IgD-negative memory B cell (primary cell): ENCODE measurements at regions not wholly inside any gene's neighbourhood (a gene's known extent, or its start where the extent isn't known, plus 50 kb on each side); places are given as distances from the start of the nearest gene placed in this dataset.

Experiments used
- H3K27ac Mint-ChIP-seq, 3 donors: one replicate each; pipeline ENCODE4 v1.8.0; 2020 to 2022; ENCODE audit warnings: mild to moderate bottlenecking in 3 of 3, mixed read lengths in 3 of 3, moderate library complexity in 1 of 3
- H3K27me3 Mint-ChIP-seq: one replicate; pipeline ENCODE4 v1.8.0; 2021; ENCODE audit warnings: mixed read lengths
- H3K36me3 Mint-ChIP-seq: one replicate; pipeline ENCODE4 v1.8.0; 2020; ENCODE audit warnings: mild to moderate bottlenecking, mixed read lengths
- H3K4me1 Mint-ChIP-seq, 3 donors: one replicate each; pipeline ENCODE4 v1.8.0; 2020 to 2022; ENCODE audit warnings: mixed read lengths in 3 of 3, mild to moderate bottlenecking in 1 of 3
- H3K4me3 Mint-ChIP-seq, 4 donors: one replicate each; pipeline ENCODE4 v1.8.0; 2020 to 2022; ENCODE audit warnings: mild to moderate bottlenecking in 4 of 4, mixed read lengths in 4 of 4, moderate library complexity in 3 of 4
- H3K9me3 Mint-ChIP-seq, 3 donors: one replicate each; pipeline ENCODE4 v1.8.0; 2020 to 2021; ENCODE audit warnings: mixed read lengths in 3 of 3, mild to moderate bottlenecking in 1 of 3

DNA sequence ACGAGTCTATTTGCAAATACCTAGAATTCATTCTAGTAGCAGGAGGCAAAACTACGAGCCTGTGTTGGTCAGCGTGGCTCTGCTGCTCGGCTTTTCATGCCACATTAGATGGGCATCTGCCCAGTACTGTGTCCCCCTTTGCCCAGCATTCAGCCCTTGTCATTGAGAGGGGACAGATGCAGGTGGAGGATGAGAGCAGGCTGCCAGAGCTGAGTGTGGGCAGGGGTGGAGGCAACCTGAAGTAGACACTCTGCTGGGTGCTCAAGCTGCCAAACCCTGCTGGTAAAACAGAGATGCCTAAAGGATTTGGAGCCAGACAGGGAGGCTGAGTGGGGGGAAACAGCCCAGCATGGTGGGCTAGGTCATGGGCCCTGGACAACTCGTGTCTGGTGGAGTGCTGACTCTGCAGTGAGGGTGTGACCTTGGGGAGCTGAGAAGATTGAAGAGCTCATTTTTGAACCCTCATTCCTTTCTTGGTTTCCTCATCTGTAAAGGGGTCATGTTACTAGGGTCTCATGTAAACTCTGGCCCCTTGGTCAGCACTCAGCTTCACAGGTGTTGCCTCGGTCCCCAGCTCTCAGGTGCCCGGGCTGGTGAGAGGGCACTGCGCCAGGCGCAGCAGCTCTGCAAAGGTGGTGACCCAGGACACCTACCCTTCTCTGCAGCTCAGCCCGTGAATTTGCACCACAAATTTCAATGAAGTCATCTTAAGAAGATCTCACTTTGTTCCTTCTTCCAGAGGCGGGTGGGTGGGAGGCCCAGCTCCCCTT lies 64.2 kb upstream of the BHLHE23 start:
- Mint-ChIP-seq H3K27ac (no peak overlapping the region), H3K4me3 (no peak overlapping the region), H3K27me3 (peaks cover 45% of the 10 kb centered on the region), H3K36me3 (no peaks in the 10 kb centered on the region), H3K4me1 (peaks cover 0 to 2% (median 0%) of the 10 kb centered on the region in 3 donors), H3K9me3 (peaks cover 0 to 2% (median 1%) of the 10 kb centered on the region in 3 donors)

DNA sequence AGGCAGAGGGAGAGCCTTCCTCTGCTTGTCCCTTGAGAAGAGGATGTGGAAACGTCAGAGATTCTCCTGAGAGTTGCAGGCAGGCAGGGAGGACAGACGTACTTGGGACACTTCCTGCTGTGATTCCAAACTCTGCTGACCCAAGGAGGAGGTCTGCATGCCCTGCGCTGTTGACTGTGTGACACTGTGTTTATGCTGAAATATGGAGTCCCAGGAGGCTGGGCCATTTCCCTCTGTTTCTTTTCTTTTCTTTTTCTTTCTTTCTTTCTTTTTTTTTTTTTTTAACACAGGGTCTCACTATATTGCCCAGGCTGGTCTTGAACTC lies 63.5 kb upstream of the BHLHE23 start:
- Mint-ChIP-seq H3K4me1 (peaks cover 0 to 2% (median 0%) of the 10 kb centered on the region in 3 donors), H3K36me3 (no peaks in the 10 kb centered on the region), H3K27me3 (peaks cover 45% of the 10 kb centered on the region), H3K9me3 (peaks cover 0 to 1% (median 0%) of the 10 kb centered on the region in 3 donors), H3K4me3 (no peak overlapping the region), H3K27ac (no peak overlapping the region)

DNA sequence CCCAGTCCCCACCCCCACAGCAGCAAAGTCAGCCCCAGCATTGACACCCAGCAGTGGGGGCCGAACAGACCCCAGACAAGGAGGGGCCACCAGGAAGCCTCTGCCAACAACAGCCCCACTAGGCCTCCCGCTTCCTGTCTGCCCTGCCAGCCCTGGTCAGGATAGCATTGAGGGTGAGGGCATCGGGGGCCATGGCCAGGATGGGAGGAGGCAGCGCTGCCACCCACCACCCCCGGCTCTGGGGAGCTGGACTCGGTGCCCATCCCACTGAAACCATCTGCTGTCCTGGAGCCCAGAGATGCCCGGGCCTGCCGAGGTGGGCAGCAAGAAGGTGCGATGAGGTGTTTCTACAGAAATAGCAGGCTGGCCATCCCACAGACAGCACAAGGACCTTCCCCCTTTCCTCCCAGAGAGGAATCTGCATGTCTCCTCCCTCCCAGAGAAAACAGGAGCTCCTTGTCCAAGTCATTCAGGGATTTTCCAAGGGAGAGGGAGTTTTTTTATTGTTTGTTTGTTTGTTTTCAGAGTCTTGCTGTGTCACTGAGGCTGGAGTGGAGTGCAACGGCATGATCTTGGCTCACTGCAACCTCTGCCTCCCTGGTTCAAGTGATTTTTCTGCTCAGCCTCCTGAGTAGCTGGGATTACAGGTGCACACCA lies 62.1 kb upstream of the BHLHE23 start:
- H3K4me3 Mint-ChIP-seq, result no peak overlapping the region
- H3K9me3 Mint-ChIP-seq, result no peaks in the 10 kb centered on the region
- H3K36me3 Mint-ChIP-seq, result no peaks in the 10 kb centered on the region
- peaks cover 0 to 2% (median 0%) of the 10 kb centered on the region in 3 donors for H3K4me1 Mint-ChIP-seq
- H3K27ac Mint-ChIP-seq, result no peak overlapping the region
- H3K27me3 Mint-ChIP-seq, result peaks cover 39% of the 10 kb centered on the region

DNA sequence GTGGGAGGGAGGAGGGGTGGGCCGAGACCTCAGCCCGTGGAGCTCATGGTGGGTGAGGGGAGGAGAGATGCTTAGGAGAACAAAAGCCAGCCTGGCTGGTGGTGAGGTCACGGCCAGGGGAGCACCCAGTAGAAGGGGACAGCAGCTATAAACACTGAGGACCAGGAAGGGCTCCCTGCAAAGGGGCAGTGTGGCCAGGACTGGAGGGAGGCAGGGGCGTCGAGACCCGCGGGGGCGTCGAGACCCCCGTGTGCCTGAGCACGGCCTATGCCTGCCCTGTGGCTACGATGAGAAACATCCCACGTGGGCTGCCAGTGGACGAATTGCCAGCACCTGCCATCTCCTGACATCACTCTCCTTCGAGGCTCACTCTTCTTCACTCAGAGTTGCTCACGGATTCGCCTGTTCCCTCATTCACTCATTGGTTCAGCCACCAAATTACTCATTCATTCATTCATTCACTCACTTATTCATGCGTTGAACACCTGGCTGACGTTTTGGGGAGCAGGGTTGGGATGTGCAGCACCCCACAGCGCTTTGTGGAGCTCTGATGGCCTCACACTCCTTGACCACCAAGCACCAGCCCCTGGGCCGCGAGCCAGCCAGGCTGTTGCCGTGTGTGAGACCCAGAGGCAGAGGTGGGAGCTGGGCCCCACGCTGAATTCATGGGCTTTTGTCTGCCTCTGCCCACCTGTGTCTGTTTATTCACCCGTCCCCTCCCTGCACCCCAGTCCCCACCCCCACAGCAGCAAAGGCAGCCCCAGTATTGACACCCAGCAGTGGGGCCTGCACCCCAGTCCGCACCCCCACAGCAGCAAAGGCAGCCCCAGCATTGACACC lies 61.2 kb upstream of the BHLHE23 start:
- Mint-ChIP-seq H3K27ac (no peak overlapping the region), H3K4me3 (no peak overlapping the region), H3K36me3 (no peaks in the 10 kb centered on the region), H3K4me1 (peaks cover 0 to 2% (median 0%) of the 10 kb centered on the region in 3 donors), H3K27me3 (peaks cover 33% of the 10 kb centered on the region), H3K9me3 (no peaks in the 10 kb centered on the region)

DNA sequence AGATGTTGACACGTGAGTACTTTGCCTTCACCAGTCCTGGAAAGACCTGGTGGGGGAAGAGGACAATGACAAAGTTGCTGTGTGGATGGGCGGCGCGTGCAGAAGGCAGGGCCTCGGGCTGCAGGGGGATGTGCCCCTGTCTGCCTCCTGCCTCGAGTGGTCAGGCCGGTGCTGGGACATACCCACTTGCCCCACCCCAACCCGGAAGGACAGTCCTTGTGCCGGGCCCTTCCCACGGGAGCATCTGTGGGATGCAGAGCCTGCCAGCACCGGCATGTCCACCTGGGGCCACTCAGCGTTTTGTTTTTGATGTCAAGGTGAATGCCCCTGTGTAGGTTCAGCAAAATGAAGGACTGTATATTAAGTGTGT lies 60.5 kb upstream of the BHLHE23 start:
- Mint-ChIP-seq H3K4me1 (no peaks in the 10 kb centered on the region), H3K9me3 (no peaks in the 10 kb centered on the region), H3K27me3 (peaks cover 32% of the 10 kb centered on the region), H3K27ac (no peak overlapping the region), H3K36me3 (no peaks in the 10 kb centered on the region), H3K4me3 (no peak overlapping the region)

DNA sequence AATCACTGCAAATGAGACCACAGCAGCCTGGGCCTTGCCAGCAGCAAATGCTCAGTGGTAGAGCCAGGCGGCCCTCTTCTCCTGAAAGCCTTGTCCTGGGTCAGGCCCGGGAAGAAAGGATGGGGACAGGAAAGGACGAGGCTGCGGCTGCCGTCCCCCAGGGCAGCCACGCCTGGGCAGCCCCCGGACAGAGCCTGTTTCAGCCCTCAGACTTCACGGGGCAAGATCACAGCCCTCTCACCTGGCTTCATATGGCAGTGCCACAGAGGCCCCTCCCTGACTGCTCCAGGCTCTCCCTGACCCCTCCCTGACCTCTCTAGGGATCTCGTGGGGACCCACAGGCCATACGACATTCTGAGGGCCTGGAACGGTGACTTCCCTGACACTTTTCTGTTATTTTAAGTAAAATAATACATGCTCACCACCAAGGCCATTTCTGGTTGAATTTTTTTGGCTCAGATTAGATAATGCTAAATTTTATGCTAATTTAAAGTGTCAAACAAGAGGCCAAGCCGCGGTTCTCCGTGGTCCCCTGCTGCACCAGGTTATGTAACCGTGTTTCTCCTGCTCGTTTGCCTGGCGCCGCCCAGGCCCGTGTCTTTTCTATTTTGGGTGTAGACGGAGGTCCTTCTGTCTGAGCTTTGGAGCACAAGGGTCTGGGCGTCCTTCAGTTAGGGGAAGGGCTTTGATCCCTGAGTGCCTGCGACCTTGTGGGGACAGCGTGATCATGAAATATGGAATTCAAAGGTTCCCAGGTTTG lies 59.9 kb upstream of the BHLHE23 start:
- Mint-ChIP-seq H3K9me3 (no peaks in the 10 kb centered on the region), H3K4me1 (no peaks in the 10 kb centered on the region), H3K4me3 (no peak overlapping the region), H3K27me3 (peaks cover 32% of the 10 kb centered on the region), H3K36me3 (no peaks in the 10 kb centered on the region), H3K27ac (no peak overlapping the region)

DNA sequence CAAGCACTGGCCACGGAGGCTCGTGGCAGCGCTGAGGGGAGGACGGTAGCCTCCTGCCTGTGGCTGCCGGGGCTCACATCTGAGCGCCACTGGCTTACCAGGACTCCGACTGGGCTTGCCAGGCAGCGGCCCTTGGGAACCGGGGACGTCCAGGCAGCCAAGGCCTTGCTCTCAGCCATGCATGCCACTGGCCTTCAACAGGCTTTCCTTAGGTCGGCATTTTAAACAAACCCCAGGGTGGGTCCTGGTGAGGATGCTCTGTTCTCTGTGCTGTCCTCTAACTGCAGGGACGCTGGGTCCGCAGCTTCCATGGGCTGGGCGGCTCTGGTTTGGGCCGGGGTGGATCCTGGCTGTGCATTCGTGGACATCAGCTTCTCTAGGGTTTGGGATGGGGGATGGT lies 59.1 kb upstream of the BHLHE23 start:
- no peaks in the 10 kb centered on the region for H3K36me3 Mint-ChIP-seq
- no peaks in the 10 kb centered on the region for H3K9me3 Mint-ChIP-seq
- H3K4me3 Mint-ChIP-seq, result no peak overlapping the region
- H3K4me1 Mint-ChIP-seq, result no peaks in the 10 kb centered on the region
- no peak overlapping the region for H3K27ac Mint-ChIP-seq
- H3K27me3 Mint-ChIP-seq, result peaks cover 26% of the 10 kb centered on the region

DNA sequence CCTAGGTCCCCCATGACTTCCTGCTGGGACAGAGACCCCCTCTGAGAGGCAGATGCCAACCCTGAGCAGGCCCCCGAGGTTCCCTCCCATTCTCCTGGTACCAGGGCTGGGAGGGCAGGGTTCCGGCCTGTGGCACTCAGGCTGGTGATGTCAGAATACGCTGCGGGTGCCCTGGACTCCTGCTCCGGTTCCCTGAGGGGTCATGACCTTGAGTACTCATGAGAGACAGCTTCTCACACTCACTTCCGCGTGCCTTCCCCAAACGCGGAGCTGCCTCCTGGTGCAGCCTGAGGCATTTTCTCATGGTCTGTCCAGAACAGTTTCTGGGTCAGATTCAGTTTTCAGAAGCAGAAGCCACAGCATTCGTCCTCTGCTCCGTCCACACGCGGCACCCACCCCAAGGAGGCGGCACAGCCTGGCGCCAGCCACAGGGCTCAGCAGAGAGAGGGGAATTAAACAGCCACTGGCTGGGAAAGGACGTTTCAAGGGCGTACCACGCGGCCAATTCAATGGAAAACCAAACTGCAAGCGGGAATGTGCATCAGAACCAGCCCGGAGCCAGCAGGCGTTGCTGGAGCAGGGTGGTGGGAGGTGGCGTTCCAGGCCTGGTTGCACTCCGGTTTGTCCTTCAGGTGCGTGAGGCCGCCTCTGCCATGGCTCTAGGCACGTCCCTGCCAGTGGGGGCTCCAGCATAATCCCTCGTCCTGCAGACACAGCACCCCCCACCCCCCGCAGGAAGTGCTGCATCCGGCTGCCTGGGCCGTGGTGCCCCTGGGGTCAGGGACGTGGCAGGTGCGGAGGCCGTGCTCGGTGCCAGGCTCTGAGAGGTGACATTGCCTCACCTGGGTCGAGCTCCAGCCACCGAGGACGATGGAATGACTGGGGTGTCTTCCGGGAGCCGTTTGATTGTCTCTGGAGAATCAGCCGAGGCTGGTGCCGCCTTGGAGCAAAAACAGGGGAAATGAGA lies 58.3 kb upstream of the BHLHE23 start:
- H3K36me3 Mint-ChIP-seq, result no peaks in the 10 kb centered on the region
- H3K4me1 Mint-ChIP-seq, result no peaks in the 10 kb centered on the region
- H3K27me3 Mint-ChIP-seq, result peaks cover 22% of the 10 kb centered on the region
- H3K4me3 Mint-ChIP-seq, result no peak overlapping the region
- H3K27ac Mint-ChIP-seq, result no peak overlapping the region
- H3K9me3 Mint-ChIP-seq, result no peaks in the 10 kb centered on the region

DNA sequence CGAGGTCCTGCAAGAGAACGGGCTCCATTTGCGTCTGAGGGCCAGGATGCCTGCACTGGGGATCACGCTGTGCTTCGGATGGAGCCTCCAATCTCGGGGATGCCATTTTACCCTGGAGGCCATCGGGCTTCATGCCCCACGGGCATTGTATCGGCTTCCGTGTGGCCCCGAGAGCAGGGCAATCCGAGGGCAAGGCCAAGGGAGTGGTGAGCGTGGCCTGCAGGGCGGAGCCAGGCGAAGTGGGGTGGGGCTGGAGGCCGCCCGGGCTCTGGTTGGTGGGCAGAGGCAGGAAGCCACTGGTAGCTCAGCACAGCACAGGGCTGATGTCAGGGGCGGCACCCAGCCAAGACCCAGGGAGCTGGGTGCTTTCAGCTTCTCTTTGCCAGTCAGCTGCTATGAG lies 57.5 kb upstream of the BHLHE23 start:
- H3K27me3 Mint-ChIP-seq, result peaks cover 21% of the 10 kb centered on the region
- no peaks in the 10 kb centered on the region for H3K9me3 Mint-ChIP-seq
- H3K36me3 Mint-ChIP-seq, result no peaks in the 10 kb centered on the region
- no peak overlapping the region for H3K27ac Mint-ChIP-seq
- H3K4me1 Mint-ChIP-seq, result no peaks in the 10 kb centered on the region
- no peak overlapping the region for H3K4me3 Mint-ChIP-seq

DNA sequence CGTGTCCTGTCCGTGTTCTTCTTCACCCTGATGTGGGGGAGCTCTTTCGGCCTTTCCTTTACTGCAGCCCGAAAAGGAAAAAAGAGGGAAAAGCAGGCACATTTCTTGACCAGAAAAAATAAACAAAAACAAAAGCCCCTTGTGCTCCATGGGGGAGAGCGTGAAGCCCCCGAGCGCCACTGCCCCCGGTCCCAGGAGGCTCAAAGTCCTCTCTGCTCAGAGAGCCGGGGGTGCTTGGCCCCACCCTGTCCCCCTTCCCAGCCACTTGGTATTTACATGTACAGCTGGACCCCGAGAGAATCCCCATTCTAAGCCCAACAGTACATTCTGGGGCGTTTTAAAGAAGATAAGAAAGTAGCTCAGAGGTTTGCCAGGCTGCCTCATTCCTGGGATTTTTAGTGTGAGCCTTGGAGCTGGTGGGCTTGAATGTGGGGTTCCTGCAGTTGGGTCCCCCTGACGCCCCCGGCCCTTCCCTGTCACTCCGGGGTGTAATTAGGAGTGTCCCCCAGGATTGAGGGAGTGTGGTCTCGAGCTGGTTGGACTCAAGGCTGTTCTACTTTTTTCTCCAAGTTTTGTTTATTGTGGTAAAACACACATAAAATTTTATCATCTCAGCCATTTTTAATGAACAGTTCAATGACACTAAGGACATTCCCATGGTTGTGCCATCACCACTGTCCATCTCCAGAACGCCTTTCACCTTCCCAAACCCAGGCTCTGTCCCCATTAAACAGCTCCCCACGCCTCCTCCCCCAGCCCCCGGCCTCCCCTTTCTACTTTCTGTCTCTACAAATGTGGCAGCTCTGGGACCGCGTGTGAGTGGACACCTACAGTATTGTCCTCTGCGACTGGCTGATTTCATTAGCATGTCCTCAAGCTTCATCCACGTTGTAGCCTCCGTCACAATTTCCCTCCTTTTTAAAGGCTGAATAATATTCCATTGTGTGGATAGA lies 55.7 kb upstream of the BHLHE23 start:
- Mint-ChIP-seq H3K4me1 (no peaks in the 10 kb centered on the region), H3K27ac (peak overlapping the region in 1 of 3 donors; percentile 37), H3K4me3 (no peak overlapping the region), H3K9me3 (no peaks in the 10 kb centered on the region), H3K36me3 (no peaks in the 10 kb centered on the region), H3K27me3 (peaks cover 17% of the 10 kb centered on the region)

DNA sequence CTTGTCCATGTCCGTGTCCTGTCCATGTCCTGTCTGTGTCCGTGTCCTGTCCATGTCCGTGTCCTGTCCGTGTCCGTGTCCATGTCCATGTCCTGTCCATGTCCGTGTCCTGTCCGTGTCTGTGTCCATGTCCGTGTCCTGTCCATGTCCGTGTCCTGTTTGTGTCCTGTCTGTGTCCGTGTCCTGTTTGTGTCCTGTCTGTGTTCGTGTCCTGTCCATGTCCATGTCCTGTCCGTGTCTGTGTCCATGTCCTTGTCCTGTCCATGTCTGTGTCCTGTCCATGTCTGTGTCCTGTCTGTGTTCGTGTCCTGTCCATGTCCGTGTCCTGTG lies 55.0 kb upstream of the BHLHE23 start:
- Mint-ChIP-seq H3K36me3 (no peaks in the 10 kb centered on the region), H3K27me3 (peaks cover 12% of the 10 kb centered on the region), H3K4me1 (no peaks in the 10 kb centered on the region), H3K4me3 (no peak overlapping the region), H3K9me3 (no peaks in the 10 kb centered on the region), H3K27ac (no peak overlapping the region)

DNA sequence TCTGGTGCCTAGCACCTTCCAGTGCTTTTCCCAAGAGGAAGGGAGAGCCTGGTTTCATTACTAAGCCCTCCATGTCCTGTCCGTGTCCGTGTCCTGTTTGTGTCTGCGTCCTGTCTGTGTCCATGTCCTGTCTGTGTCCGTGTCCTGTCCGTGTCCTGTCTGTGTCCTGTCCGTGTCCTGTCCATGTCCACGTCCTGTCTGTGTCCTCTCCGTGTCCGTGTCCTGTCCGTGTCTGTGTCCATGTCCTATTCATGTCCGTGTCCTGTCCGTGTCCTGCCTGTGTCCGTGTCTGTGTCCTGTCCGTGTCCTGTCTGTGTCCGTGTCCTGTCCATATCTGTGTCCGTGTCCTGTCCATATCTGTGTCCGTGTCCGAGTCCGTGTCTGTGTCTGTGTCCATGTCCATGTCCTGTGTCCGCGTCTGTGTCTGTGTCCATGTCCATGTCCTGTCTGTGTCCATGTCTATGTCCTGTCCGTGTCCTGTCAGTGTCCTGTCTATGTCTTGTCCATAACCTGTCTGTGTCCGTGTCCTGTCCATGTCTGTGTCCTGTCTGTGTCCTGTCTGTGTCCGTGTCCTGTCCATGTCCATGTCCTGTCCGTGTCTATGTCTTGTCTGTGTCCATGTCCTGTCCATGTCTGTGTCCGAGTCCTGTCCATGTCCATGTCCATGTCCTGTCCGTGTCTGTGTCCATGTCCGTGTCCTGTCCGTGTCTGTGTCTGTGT lies 54.4 kb upstream of the BHLHE23 start:
- no peaks in the 10 kb centered on the region for H3K9me3 Mint-ChIP-seq

More for the DNA sequence above, 54.4 kb upstream of the BHLHE23 start:
- H3K4me1 Mint-ChIP-seq, result no peaks in the 10 kb centered on the region
- no peak overlapping the region for H3K27ac Mint-ChIP-seq
- peaks cover 11% of the 10 kb centered on the region for H3K27me3 Mint-ChIP-seq
- H3K36me3 Mint-ChIP-seq, result no peaks in the 10 kb centered on the region
- H3K4me3 Mint-ChIP-seq, result no peak overlapping the region
